ENCODE measurements at regions not wholly inside any gene's neighbourhood (a gene's known extent, or its start where the extent isn't known, plus 50 kb on each side); places are given as distances from the start of the nearest gene placed in this dataset.

- no peak for DNase-seq (ENCODE audit: low spot score in 2 of 2, unreplicated experiment in 2 of 2)
- H3K36me3 Mint-ChIP-seq, result no peaks in the 10 kb centered on the region
- no peak for TF ChIP-seq CTCF (IDR thresholded peaks at IDR 0.05; ENCODE audit: unreplicated experiment)
- no peak overlapping the region for H3K27ac Mint-ChIP-seq
- H3K4me1 Mint-ChIP-seq, result no peaks in the 10 kb centered on the region
- H3K9me3 Mint-ChIP-seq, result no peaks in the 10 kb centered on the region
- H3K4me3 Mint-ChIP-seq, result no peak overlapping the region
- no peaks in the 10 kb centered on the region for H3K27me3 Mint-ChIP-seq (ENCODE audit: low read depth)
Observed at GRCh38 chr22:27596133-27596870, 205.3 kb downstream of the MN1 start.

- no peaks in the 10 kb centered on the region for H3K9me3 Mint-ChIP-seq
- H3K4me1 Mint-ChIP-seq, result peaks cover 4% of the 10 kb centered on the region
- no peak overlapping the region for H3K27ac Mint-ChIP-seq
- TF ChIP-seq CTCF (IDR thresholded peaks at IDR 0.05; ENCODE audit: unreplicated experiment), result no peak
- no peak for DNase-seq (ENCODE audit: low spot score in 2 of 2, unreplicated experiment in 2 of 2)
- no peaks in the 10 kb centered on the region for H3K27me3 Mint-ChIP-seq (ENCODE audit: low read depth)
- no peak overlapping the region for H3K4me3 Mint-ChIP-seq
- no peaks in the 10 kb centered on the region for H3K36me3 Mint-ChIP-seq
Observed at GRCh38 chr22:27597703-27598444, 203.7 kb downstream of the MN1 start.

GRCh38 chr22:27598792-27599191 is 202.8 kb downstream of the MN1 start:
- TF ChIP-seq CTCF (IDR thresholded peaks at IDR 0.05; ENCODE audit: unreplicated experiment), result no peak
- Mint-ChIP-seq H3K9me3 (no peaks in the 10 kb centered on the region), H3K4me3 (no peak overlapping the region), H3K27me3 (ENCODE audit: low read depth) (no peaks in the 10 kb centered on the region), H3K27ac (no peak overlapping the region), H3K36me3 (no peaks in the 10 kb centered on the region), H3K4me1 (peaks cover 12% of the 10 kb centered on the region)
- DNase-seq (ENCODE audit: low spot score in 2 of 2, unreplicated experiment in 2 of 2), result no peak

- H3K36me3 Mint-ChIP-seq, result no peaks in the 10 kb centered on the region
- no peaks in the 10 kb centered on the region for H3K27me3 Mint-ChIP-seq (ENCODE audit: low read depth)
- H3K4me1 Mint-ChIP-seq, result peaks cover 15% of the 10 kb centered on the region
- H3K4me3 Mint-ChIP-seq, result no peak overlapping the region
- H3K27ac Mint-ChIP-seq, result no peak overlapping the region
- H3K9me3 Mint-ChIP-seq, result no peaks in the 10 kb centered on the region
- no peak for DNase-seq (ENCODE audit: low spot score in 2 of 2, unreplicated experiment in 2 of 2)
- no peak for TF ChIP-seq CTCF (IDR thresholded peaks at IDR 0.05; ENCODE audit: unreplicated experiment)
Observed at GRCh38 chr22:27601195-27601594, 200.4 kb downstream of the MN1 start.

- Mint-ChIP-seq H3K27me3 (ENCODE audit: low read depth) (no peaks in the 10 kb centered on the region), H3K27ac (no peak overlapping the region), H3K36me3 (no peaks in the 10 kb centered on the region), H3K4me3 (no peak overlapping the region), H3K9me3 (no peaks in the 10 kb centered on the region), H3K4me1 (peaks cover 15% of the 10 kb centered on the region)
- DNase-seq (ENCODE audit: low spot score in 2 of 2, unreplicated experiment in 2 of 2), result no peak
- no peak for TF ChIP-seq CTCF (IDR thresholded peaks at IDR 0.05; ENCODE audit: unreplicated experiment)
Observed at GRCh38 chr22:27602390-27602789, 199.2 kb downstream of the MN1 start.
